K562 (cell line): ENCODE measurements at regions not wholly inside any gene's neighbourhood (a gene's known extent, or its start where the extent isn't known, plus 50 kb on each side); places are given as distances from the start of the nearest gene placed in this dataset.

Experiments
- ATAC-seq: fragments of 200-7000 bp; cut with Tn5 transposase; 3 replicates; pipeline ENCODE4 v1.9.1; 2020; ENCODE audit warnings: moderate library complexity
- BruUV-seq: library from RNA; stranded (reverse); fragments of 400-500 nt; replicated peaks from 2 replicates; lab custom pipeline; 2021; lab: Mats Ljungman, UMichigan
- CTCF ChIA-PET: fragments of 300-600 bp; formaldehyde crosslinking; extraction: SDS; loops from one replicate; lab custom pipeline; 2021; ENCODE audit warnings: low intra/inter-chr PET ratio; lab: Yijun Ruan, JAX
- POLR2A ChIA-PET: fragments of 300-600, 350-650 bp; sonication (Branson Sonifier 250); formaldehyde crosslinking; extraction: SDS; loops from one replicate; lab custom pipeline; 2021; ENCODE audit warnings: antibody characterized with exemption, inconsistent platforms; lab: Yijun Ruan, JAX
- DNase-seq, 4 experiments: peaks; one replicate each; pipeline versions ENCODE4 v3.0.0 to v3.0.0-alpha.2; 2011 to 2018; ENCODE audit warnings: low spot score in 3 of 4, mixed read lengths in 3 of 4; ENCODE audit errors: extremely low read depth in 1 of 4
- FAIRE-seq: peaks from 2 replicates; lab custom pipeline; 2011; peaks lifted over from hg19 to GRCh38; lab: Jason Lieb, UNC
- H2AFZ ChIP-seq: 2 replicates; pipeline ENCODE4 v1.6.0; 2011; ENCODE audit warnings: low read depth, low read length, control low read depth, inconsistent platforms
- H3K27ac ChIP-seq: fragments of 200-600 bp; 3 replicates; pipeline ENCODE4 v1.8.0; 2011; ENCODE audit warnings: low read depth, mild to moderate bottlenecking, control low read depth, inconsistent platforms, low read length, moderate library complexity, mixed read lengths; ENCODE audit errors: extremely low read depth
- H3K27me3 ChIP-seq, 2 experiments: fragments of 300-600 bp in 1 of 2; 2 replicates in 1 of 2; 3 replicates in 1 of 2; pipeline versions ENCODE4 v1.6.0 to v1.8.0; 2011; ENCODE audit warnings: inconsistent platforms in 2 of 2, low read length in 2 of 2, mild to moderate bottlenecking in 1 of 2, mixed read lengths in 1 of 2, moderate library complexity in 1 of 2; ENCODE audit not compliant: control insufficient read depth in 2 of 2, insufficient read depth in 2 of 2
- H3K36me3 ChIP-seq: fragments of 300-600 bp; 3 replicates; pipeline ENCODE4 v1.8.0; 2011; ENCODE audit warnings: mild to moderate bottlenecking, low read length, inconsistent platforms; ENCODE audit not compliant: control insufficient read depth, insufficient read depth
- H3K4me1 ChIP-seq, 2 experiments: fragments of 200-600 bp in 1 of 2; replicated peaks in 1 of 2; 2 replicates in 1 of 2; 3 replicates in 1 of 2; pipeline versions ENCODE4 v1.5.1 to v1.8.0; 2011; ENCODE audit warnings: inconsistent platforms in 2 of 2, low read length in 2 of 2, mild to moderate bottlenecking in 1 of 2, mixed read lengths in 1 of 2, moderate library complexity in 1 of 2; ENCODE audit not compliant: control insufficient read depth in 2 of 2, insufficient read depth in 2 of 2
- H3K4me2 ChIP-seq: 2 replicates; pipeline ENCODE4 v1.6.1; 2011; ENCODE audit warnings: low read length, control low read depth, inconsistent platforms, mixed read lengths; ENCODE audit not compliant: insufficient read depth
- H3K4me3 ChIP-seq: fragments of 200-600 bp; sonication (generic), shearing (Covaris generic); 2 replicates; pipeline ENCODE4 v1.5.1; 2016; ENCODE audit warnings: control low read depth, inconsistent platforms
- H3K79me2 ChIP-seq: fragments of 200-600 bp; 3 replicates; pipeline ENCODE4 v1.8.0; 2011; ENCODE audit warnings: low read length, inconsistent platforms; ENCODE audit not compliant: control insufficient read depth, insufficient read depth
- H3K9ac ChIP-seq, 2 experiments: 2 replicates each; pipeline versions ENCODE4 v1.6.0 to v1.6.1; 2011; ENCODE audit warnings: low read depth in 2 of 2, low read length in 2 of 2, control low read depth in 1 of 2, inconsistent platforms in 1 of 2, mild to moderate bottlenecking in 1 of 2, mixed read lengths in 1 of 2; ENCODE audit not compliant: insufficient read depth in 1 of 2
- H3K9me1 ChIP-seq: one replicate; pipeline ENCODE4 v1.6.0; 2011; ENCODE audit warnings: inconsistent platforms, mild to moderate bottlenecking, low read length, moderate library complexity; ENCODE audit not compliant: control insufficient read depth, insufficient read depth
- H3K9me3 ChIP-seq: replicated peaks from 2 replicates; pipeline ENCODE4 v1.5.1; 2011; ENCODE audit warnings: low read depth, low read length, inconsistent platforms; ENCODE audit not compliant: control insufficient read depth, insufficient read depth
- H4K20me1 ChIP-seq: replicated peaks from 2 replicates; pipeline ENCODE4 v1.6.1; 2011; ENCODE audit warnings: low read length, inconsistent platforms, mixed read lengths; ENCODE audit not compliant: control insufficient read depth, insufficient read depth
- CHD1 ChIP-seq: fragments of 200-600 bp; sonication (generic); IDR thresholded peaks from one replicate; pipeline ENCODE4 v1.6.1; 2012; ENCODE audit warnings: mild to moderate bottlenecking, moderate library complexity, low read length, inconsistent platforms
- ERF ChIP-seq: fragments of 450-650 bp; formaldehyde crosslinking; IDR thresholded peaks from 2 replicates; pipeline ENCODE4 v1.4.0; 2020; ENCODE audit warnings: mild to moderate bottlenecking, mixed read lengths
- GATAD2B ChIP-seq: fragments of 450-650 bp; IDR thresholded peaks from 2 replicates; pipeline ENCODE4 v1.6.1; 2017; ENCODE audit warnings: mild to moderate bottlenecking, borderline replicate concordance
- HDAC6 ChIP-seq: IDR thresholded peaks from 2 replicates; pipeline ENCODE4 v1.6.1; 2012; ENCODE audit warnings: low read depth, mild to moderate bottlenecking, control low read depth, inconsistent platforms, low read length, moderate library complexity
- LARP7 ChIP-seq: fragments of 450-650 bp; IDR thresholded peaks from 2 replicates; pipeline ENCODE4 v1.6.1; 2016
- MAZ ChIP-seq, 2 experiments: fragments of 450-650 bp in 1 of 2; sonication (generic) in 1 of 2; formaldehyde crosslinking; IDR thresholded peaks in 1 of 2; conservative IDR thresholded peaks in 1 of 2; 2 replicates each; pipeline versions ENCODE4 v1.4.0 to v1.5.0; 2020; ENCODE audit warnings: mild to moderate bottlenecking in 1 of 2, missing genetic modification reagents in 1 of 2
- MCM5 ChIP-seq: fragments of 450-650 bp; IDR thresholded peaks from 2 replicates; pipeline ENCODE4 v1.6.1; 2016; ENCODE audit warnings: low read depth
- NCOR1 ChIP-seq: fragments of 450-650 bp; IDR thresholded peaks from 2 replicates; pipeline ENCODE4 v1.6.1; 2016; ENCODE audit warnings: mild to moderate bottlenecking, moderate library complexity
- PHF20 ChIP-seq: fragments of 450-650 bp; IDR thresholded peaks from 2 replicates; pipeline ENCODE4 v1.6.1; 2018; ENCODE audit not compliant: partially characterized antibody
- SLC30A9 ChIP-seq: fragments of 250-450 bp; sonication (Bioruptor Pico); IDR thresholded peaks from 2 replicates; pipeline ENCODE4 v1.8.0; 2022; ENCODE audit warnings: mild to moderate bottlenecking, moderate library complexity
- SMAD4 ChIP-seq: fragments of 250-450 bp; sonication (Bioruptor Pico); conservative IDR thresholded peaks from 2 replicates; pipeline ENCODE4 v1.8.0; 2021; ENCODE audit warnings: inconsistent platforms, mild to moderate bottlenecking, moderate library complexity
- SMC3 ChIP-seq: conservative IDR thresholded peaks from 2 replicates; pipeline ENCODE4 v1.6.1; 2011; ENCODE audit warnings: low read depth, low read length, improper control_type of control experiment; ENCODE audit not compliant: insufficient read depth
- TCF7 ChIP-seq: sonication (generic); IDR thresholded peaks from 2 replicates; pipeline ENCODE4 v1.6.1; 2016; ENCODE audit warnings: antibody characterized with exemption, borderline replicate concordance
- ZNF197 ChIP-seq: fragments of 200-800 bp; sonication (Bioruptor generic); IDR thresholded peaks from 2 replicates; pipeline ENCODE4 v1.6.1; 2016; ENCODE audit warnings: low read depth, missing genetic modification characterization, missing compliant biosample characterization
- ZNF232 ChIP-seq: sonication (generic); formaldehyde crosslinking; IDR thresholded peaks from 2 replicates; pipeline ENCODE4 v1.8.0; 2022; ENCODE audit warnings: mild to moderate bottlenecking, missing genetic modification reagents
- ZNF408 ChIP-seq: fragments of 250-450 bp; sonication (Bioruptor Pico); IDR thresholded peaks from 2 replicates; pipeline ENCODE4 v1.4.0; 2020; ENCODE audit warnings: low read depth, mild to moderate bottlenecking, moderate library complexity
- in situ Hi-C: fragments of 300-500 bp; cut with MboI; formaldehyde crosslinking; loops from 4 replicates; pipeline ENCODE4 v1.15.0; 2018; ENCODE audit warnings: inconsistent platforms, mixed read lengths
- intact Hi-C: fragments of 100-400 bp; cut with micrococcal nuclease; formaldehyde crosslinking; loops from 2 replicates; pipeline ENCODE4 v1.14.2; 2022
- TF ChIP-seq, protein P1 (sequence below): sonication (generic); IDR thresholded peaks from 2 replicates; pipeline ENCODE4 v1.6.1; 2016

GRCh38 chr14:21884995-21885394, 211.4 kb upstream of the OR4E1 start:
- Histone ChIP-seq H3K9ac (no peak overlapping the region), H3K4me3 (no peak overlapping the region), H3K36me3 (no peaks in the 10 kb centered on the region), H3K4me1 (no peaks in the 10 kb centered on the region), H3K9me1 (no peaks in the 10 kb centered on the region), H2AFZ (no peak overlapping the region), H3K4me2 (no peak overlapping the region), H3K9me3 (no peaks in the 10 kb centered on the region), H4K20me1 (no peaks in the 10 kb centered on the region), H3K79me2 (no peaks in the 10 kb centered on the region), H3K27ac (no peak overlapping the region), H3K27me3 (no peaks in the 10 kb centered on the region)
- in situ Hi-C loops, result no loop called here
- no peak for FAIRE-seq
- intact Hi-C loops, result no loop called here
- TF ChIP-seq MAZ (CRISPR knock-in tag; conservative IDR thresholded peaks at IDR 0.05 in 1 of 2, IDR thresholded peaks at IDR 0.05 in 1 of 2), result no peak
- no peak for TF ChIP-seq CHD1
- no peak for TF ChIP-seq MCM5
- TF ChIP-seq NCOR1, result no peak
- no peak for TF ChIP-seq LARP7
- no peak for TF ChIP-seq SLC30A9 (CRISPR knock-in tag)
- no peak for TF ChIP-seq SMC3
- TF ChIP-seq SMAD4 (CRISPR knock-in tag), result no peak
- TF ChIP-seq ZNF232 (CRISPR knock-in tag), result no peak
- TF ChIP-seq, protein P1, sequence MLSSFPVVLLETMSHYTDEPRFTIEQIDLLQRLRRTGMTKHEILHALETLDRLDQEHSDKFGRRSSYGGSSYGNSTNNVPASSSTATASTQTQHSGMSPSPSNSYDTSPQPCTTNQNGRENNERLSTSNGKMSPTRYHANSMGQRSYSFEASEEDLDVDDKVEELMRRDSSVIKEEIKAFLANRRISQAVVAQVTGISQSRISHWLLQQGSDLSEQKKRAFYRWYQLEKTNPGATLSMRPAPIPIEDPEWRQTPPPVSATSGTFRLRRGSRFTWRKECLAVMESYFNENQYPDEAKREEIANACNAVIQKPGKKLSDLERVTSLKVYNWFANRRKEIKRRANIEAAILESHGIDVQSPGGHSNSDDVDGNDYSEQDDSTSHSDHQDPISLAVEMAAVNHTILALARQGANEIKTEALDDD, result no peak
- TF ChIP-seq ERF, result no peak
- no peak for TF ChIP-seq ZNF408 (CRISPR knock-in tag)
- TF ChIP-seq ZNF197 (CRISPR knock-in tag), result no peak
- no peak for TF ChIP-seq GATAD2B
- no peak for TF ChIP-seq TCF7
- no peak for TF ChIP-seq PHF20
- no peak for TF ChIP-seq HDAC6
- no TSS peak for BruUV-seq
- no peak for DNase-seq
- ATAC-seq, result no peak
- ChIA-PET CTCF (no interaction called here), POLR2A (no interaction called here)
